Stimulated activated CD4-positive, alpha-beta T cell treated with anti-CD3 and anti-CD28 coated beads, Interleukin-2, amount 100 ng/mL, for 24 hours (primary cell): ENCODE measurements at regions not wholly inside any gene's neighbourhood (a gene's known extent, or its start where the extent isn't known, plus 50 kb on each side); places are given as distances from the start of the nearest gene placed in this dataset.

Experiments
- DNase-seq, 2 donors: peaks; one replicate each; pipeline ENCODE4 v3.0.0-alpha.2; 2020

GRCh38 chr5:176711883-176712282 lies 64.6 kb downstream of the TSPAN17 start:
- no peak for DNase-seq

GRCh38 chr5:176712546-176713304 lies 65.4 kb downstream of the TSPAN17 start:
- no peak for DNase-seq

- DNase-seq = no peak
Observed at GRCh38 chr5:176713409-176713808, 66.1 kb downstream of the TSPAN17 start.

- no peak for DNase-seq
Observed at GRCh38 chr5:176714067-176714466, 66.8 kb downstream of the TSPAN17 start.

- DNase-seq = no peak
Observed at GRCh38 chr5:176716320-176716719, 69.0 kb downstream of the TSPAN17 start.

- no peak for DNase-seq
Observed at GRCh38 chr5:176719113-176719739, 71.9 kb downstream of the TSPAN17 start.

GRCh38 chr5:176721509-176721908 lies 74.2 kb downstream of the TSPAN17 start:
- no peak for DNase-seq

GRCh38 chr5:176722757-176723156 lies 75.5 kb downstream of the TSPAN17 start:
- DNase-seq = no peak

GRCh38 chr5:176723440-176723839 lies 76.2 kb downstream of the TSPAN17 start:
- no peak for DNase-seq

- DNase-seq = no peak
Observed at GRCh38 chr5:176724472-176724871, 77.2 kb downstream of the TSPAN17 start.

- DNase-seq = no peak
Observed at GRCh38 chr5:176725521-176726280, 78.4 kb downstream of the TSPAN17 start.

GRCh38 chr5:176726746-176727527 lies 79.7 kb downstream of the TSPAN17 start:
- DNase-seq = no peak

- DNase-seq = no peak
Observed at GRCh38 chr5:176727528-176727900, 80.2 kb downstream of the TSPAN17 start.

- DNase-seq = no peak
Observed at GRCh38 chr5:176727983-176728675, 80.8 kb downstream of the TSPAN17 start.

GRCh38 chr5:176728831-176729251 lies 81.5 kb upstream of the UNC5A start:
- DNase-seq = no peak

GRCh38 chr5:176730815-176731475 lies 79.4 kb upstream of the UNC5A start:
- no peak for DNase-seq

GRCh38 chr5:176731506-176732160 lies 78.7 kb upstream of the UNC5A start:
- DNase-seq = no peak

GRCh38 chr5:176732306-176732705 lies 78.1 kb upstream of the UNC5A start:
- no peak for DNase-seq

- DNase-seq = no peak
Observed at GRCh38 chr5:176732736-176733405, 77.5 kb upstream of the UNC5A start.

GRCh38 chr5:176733406-176734262 lies 76.7 kb upstream of the UNC5A start:
- no peak for DNase-seq
